Hepatocyte (in vitro differentiated cells): ENCODE measurements at regions not wholly inside any gene's neighbourhood (a gene's known extent, or its start where the extent isn't known, plus 50 kb on each side); places are given as distances from the start of the nearest gene placed in this dataset.

Source experiments
- CTCF ChIP-seq: fragments of 200-600 bp; sonication (generic); IDR thresholded peaks from 2 replicates; pipeline ENCODE4 v1.5.1; 2016; ENCODE audit warnings: antibody characterized with exemption, mild to moderate bottlenecking; ENCODE audit not compliant: poor library complexity
- EZH2 ChIP-seq: fragments of 200-600 bp; sonication (generic); IDR thresholded peaks from 2 replicates; pipeline ENCODE4 v1.6.1; 2016; ENCODE audit warnings: antibody characterized with exemption, mild to moderate bottlenecking, borderline replicate concordance

DNA sequence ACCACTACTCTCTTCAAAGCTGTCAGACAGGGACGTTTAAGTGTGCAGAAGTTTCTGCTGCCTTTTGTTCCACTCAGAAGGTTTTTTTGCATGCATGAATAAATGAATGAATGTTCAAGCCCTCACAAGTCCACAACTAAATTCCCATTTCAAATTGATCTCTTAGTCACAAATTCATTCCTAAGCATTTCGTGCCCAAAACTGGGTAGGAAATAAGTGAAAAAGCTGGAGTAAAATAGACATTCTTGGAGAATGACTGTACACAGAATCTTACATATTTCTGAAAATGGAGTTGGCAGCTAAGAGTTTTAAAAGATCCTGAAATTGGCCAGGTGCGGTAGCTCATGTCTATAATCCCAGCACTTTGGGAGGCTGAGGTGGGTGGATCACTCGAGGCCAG is 117.6 kb downstream of the PERP start:
- TF ChIP-seq CTCF, result no peak
- TF ChIP-seq EZH2, result no peak
